Small intestine (tissue), 7 donors: ENCODE measurements at regions not wholly inside any gene's neighbourhood (a gene's known extent, or its start where the extent isn't known, plus 50 kb on each side); places are given as distances from the start of the nearest gene placed in this dataset.

Experiments used
- DNase-seq, 2 donors: peaks; one replicate each; pipeline versions ENCODE4 v3.0.0 to v3.0.0-alpha.2; 2013
- FAIRE-seq: peaks from 2 replicates; lab custom pipeline; 2012; peaks lifted over from hg19 to GRCh38; lab: Jason Lieb, UNC
- H3K27ac ChIP-seq, 3 donors: one replicate each; pipeline ENCODE4 v1.5.1; 2013; ENCODE audit warnings: low read length in 2 of 3, mild to moderate bottlenecking in 2 of 3, control low read depth in 1 of 3, inconsistent platforms in 1 of 3, low read depth in 1 of 3, moderate library complexity in 1 of 3
- H3K27me3 ChIP-seq, 3 donors: one replicate each; pipeline ENCODE4 v1.6.1; 2013; ENCODE audit warnings: low read length in 3 of 3, inconsistent platforms in 1 of 3; ENCODE audit not compliant: control insufficient read depth in 3 of 3, insufficient read depth in 3 of 3
- H3K36me3 ChIP-seq, 3 donors: one replicate each; pipeline ENCODE4 v1.6.1; 2013; ENCODE audit warnings: low read length in 3 of 3, inconsistent platforms in 1 of 3, low read depth in 1 of 3, mild to moderate bottlenecking in 1 of 3, moderate library complexity in 1 of 3; ENCODE audit not compliant: control insufficient read depth in 3 of 3, insufficient read depth in 2 of 3
- H3K4me1 ChIP-seq, 3 donors: one replicate each; pipeline ENCODE4 v1.6.1; 2013; ENCODE audit warnings: low read length in 2 of 3, inconsistent platforms in 1 of 3, low read depth in 1 of 3, mild to moderate bottlenecking in 1 of 3, moderate library complexity in 1 of 3; ENCODE audit not compliant: control insufficient read depth in 3 of 3, insufficient read depth in 2 of 3
- H3K4me3 ChIP-seq, 3 donors: one replicate each; pipeline ENCODE4 v1.5.1; 2013; ENCODE audit warnings: low read length in 3 of 3, control low read depth in 1 of 3, inconsistent platforms in 1 of 3, low read depth in 1 of 3, mild to moderate bottlenecking in 1 of 3, moderate library complexity in 1 of 3
- H3K9me3 ChIP-seq, 2 donors: one replicate each; pipeline ENCODE4 v1.6.1; 2013; ENCODE audit warnings: low read depth in 1 of 2, low read length in 1 of 2; ENCODE audit not compliant: control insufficient read depth in 2 of 2, insufficient read depth in 1 of 2
- WGBS, 3 donors: extraction: QIAGEN DNeasy Blood & Tissue Kit; methylation state at CpG; one replicate each; pipeline ENCODE4 v1.1.7; 2013; 5-methylcytosine and 5-hydroxymethylcytosine counted together
- donor health status: healthy with polysubstance abuse.
- donor health status: control.
- donor health status: control.
- donor health status: Bipolar disorder and iron deficiency.
- donor health status: healthy.

DNA sequence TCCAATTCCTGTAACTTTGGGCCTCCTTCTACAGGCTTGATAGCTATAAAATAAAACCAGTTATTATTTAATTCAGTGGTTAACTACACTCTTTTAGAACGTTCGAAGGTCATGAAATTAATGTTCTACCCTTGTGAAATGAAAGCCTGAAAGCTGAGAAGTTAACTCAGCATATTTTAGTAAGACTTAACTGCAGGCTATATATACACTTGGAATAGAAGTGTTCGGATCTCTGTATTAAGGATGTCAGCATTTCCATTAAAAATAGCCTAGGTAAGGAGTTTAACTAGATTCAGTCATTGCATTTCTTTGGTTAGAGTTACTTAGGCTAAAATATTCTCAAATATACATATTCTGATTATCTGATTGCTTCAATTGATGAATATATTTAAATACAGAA, 229.2 kb downstream of the MRPS30 start:
- H3K27me3 ChIP-seq, result no peaks in the 10 kb centered on the region
- H3K36me3 ChIP-seq, result no peaks in the 10 kb centered on the region
- FAIRE-seq (no peak), DNase-seq (no peak)
- no peak overlapping the region for H3K4me3 ChIP-seq
- WGBS, 3 donors, result 59 to 73% (median 66%) methylated on average over 3 of the region's 3 CpGs
- H3K9me3 ChIP-seq, result no peaks in the 10 kb centered on the region
- no peaks in the 10 kb centered on the region for H3K4me1 ChIP-seq
- H3K27ac ChIP-seq, result no peak overlapping the region

DNA sequence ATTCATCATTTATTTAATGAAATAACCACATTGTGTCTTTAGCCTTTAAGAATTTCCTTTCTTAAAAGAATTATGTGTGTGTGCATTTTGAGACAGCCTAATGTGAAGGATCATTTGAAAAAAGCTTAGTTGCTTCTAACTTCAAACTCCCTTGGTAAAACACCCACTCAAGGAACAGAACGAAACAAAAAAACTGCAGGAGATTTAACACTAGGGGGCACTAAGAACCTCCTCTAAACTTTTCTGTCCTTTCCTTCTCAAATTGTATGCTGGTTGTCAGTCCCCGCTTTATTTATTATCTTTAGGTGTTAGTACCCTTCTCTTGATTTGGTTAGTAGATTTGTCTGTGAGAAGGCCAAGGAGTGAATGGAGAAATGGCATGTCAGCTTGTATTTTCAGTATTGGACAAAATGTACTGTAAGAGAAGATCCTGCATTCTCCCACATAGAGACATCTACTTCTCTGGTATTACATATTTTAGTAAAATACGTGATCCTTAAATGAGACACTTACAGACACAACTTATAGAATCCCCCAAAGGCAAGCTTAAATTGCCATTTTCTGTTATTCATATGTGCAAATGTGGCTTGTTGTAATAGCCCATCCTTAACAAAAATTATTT, 229.7 kb downstream of the MRPS30 start:
- H3K36me3 ChIP-seq, result no peaks in the 10 kb centered on the region
- no peaks in the 10 kb centered on the region for H3K9me3 ChIP-seq
- no peaks in the 10 kb centered on the region for H3K27me3 ChIP-seq
- no peaks in the 10 kb centered on the region for H3K4me1 ChIP-seq
- WGBS, 3 donors, result 31 to 32% (median 31%) methylated on average over 3 of the region's 3 CpGs
- no peak overlapping the region for H3K27ac ChIP-seq
- H3K4me3 ChIP-seq, result no peak overlapping the region
- DNase-seq (peak; percentile 20 to 50), FAIRE-seq (no peak)

DNA sequence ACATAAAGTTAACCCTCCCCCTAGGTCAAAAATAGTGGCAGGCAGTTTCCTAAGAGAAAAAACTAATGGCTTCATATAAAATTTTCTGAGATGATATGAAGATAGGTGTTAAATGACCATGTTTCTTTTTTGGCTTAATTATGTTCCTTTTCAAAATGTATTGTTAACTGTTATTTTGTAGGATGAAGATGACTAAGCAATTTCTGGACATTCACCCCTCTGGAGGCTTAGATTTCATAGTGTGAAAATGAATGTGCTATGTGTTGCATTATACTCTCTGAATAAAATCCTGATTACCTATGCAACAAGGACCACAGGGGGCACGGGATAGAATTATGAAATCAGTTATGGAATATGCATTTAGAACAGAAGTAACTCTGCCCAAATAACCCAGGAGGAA, 233.5 kb downstream of the MRPS30 start:
- no peak overlapping the region for H3K4me3 ChIP-seq
- no peak overlapping the region for H3K27ac ChIP-seq
- FAIRE-seq, result no peak
- no peak for DNase-seq
- H3K27me3 ChIP-seq, result no peaks in the 10 kb centered on the region
- WGBS, 3 donors, result 51 to 78% (median 68%) methylated on average over 1 of the region's 1 CpG
- no peaks in the 10 kb centered on the region for H3K36me3 ChIP-seq
- H3K9me3 ChIP-seq, result no peaks in the 10 kb centered on the region
- H3K4me1 ChIP-seq, result no peaks in the 10 kb centered on the region

DNA sequence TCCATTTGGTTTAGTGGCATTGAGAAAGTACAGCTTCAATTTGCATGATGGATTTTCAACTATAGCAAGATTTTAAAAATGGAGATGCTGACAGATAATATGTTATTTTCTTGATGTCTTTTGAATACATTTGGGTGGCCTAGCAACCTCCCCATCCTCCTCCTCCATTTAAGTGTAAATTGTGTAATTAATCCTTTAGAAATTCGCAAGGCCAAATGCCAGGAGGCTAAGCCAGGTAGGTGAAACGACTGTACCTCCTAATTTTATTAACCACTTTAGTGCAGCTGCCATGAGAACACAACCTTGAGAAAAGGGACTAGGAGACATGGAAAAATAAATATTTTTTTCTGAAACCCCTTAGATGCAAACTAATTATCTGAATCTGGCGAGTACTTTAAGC, 248.8 kb downstream of the MRPS30 start:
- H3K4me3 ChIP-seq, result no peak overlapping the region
- H3K36me3 ChIP-seq, result no peaks in the 10 kb centered on the region
- no peaks in the 10 kb centered on the region for H3K9me3 ChIP-seq
- no peaks in the 10 kb centered on the region for H3K4me1 ChIP-seq
- WGBS, 3 donors, result 46 to 65% (median 54%) methylated on average over 3 of the region's 3 CpGs
- DNase-seq (no peak), FAIRE-seq (no peak)
- H3K27ac ChIP-seq, result no peak overlapping the region
- H3K27me3 ChIP-seq, result no peaks in the 10 kb centered on the region

DNA sequence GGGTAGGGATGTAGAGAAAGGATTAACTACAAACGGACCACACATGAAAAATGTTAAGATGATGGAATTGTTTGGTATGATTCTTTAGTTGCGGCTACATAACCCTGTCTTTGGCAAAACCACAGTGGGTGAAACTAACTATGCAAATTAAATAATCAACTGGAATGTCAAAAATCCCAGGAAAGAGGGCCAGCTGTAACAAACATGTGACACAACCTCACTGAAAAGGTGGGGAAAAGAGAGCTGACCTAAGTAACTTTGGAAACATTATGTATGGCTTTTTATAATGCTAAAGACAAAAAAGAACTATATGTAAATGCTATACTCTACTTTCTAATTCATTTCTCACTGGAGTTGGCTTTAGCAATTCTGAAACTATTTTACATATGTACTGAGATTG, 252.0 kb downstream of the MRPS30 start:
- Histone ChIP-seq H3K27me3 (no peaks in the 10 kb centered on the region), H3K27ac (no peak overlapping the region), H3K9me3 (no peaks in the 10 kb centered on the region), H3K4me1 (no peaks in the 10 kb centered on the region), H3K36me3 (no peaks in the 10 kb centered on the region), H3K4me3 (no peak overlapping the region)
- no peak for FAIRE-seq
- no peak for DNase-seq
- WGBS, 3 donors, result 66 to 68% (median 68%) methylated on average over 2 of the region's 2 CpGs

DNA sequence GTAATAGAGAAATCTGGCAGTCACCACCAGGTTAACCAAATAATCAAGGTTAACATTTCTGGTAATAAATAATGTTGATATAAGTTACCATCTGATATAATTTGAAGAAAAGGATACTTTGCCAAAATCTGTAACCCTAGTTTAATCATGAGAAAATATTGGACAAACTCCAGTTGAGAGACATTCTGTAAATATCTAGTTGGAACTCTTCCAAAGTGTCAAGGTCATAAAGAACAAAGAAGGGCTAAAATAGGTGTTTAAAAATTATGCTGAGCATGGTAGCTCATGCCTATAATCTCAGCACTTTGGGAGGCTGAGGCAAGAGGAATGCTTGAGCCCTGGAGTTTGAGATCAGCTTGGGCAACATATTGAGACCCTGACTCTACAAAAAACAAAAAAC, 253.3 kb downstream of the MRPS30 start:
- Histone ChIP-seq H3K27me3 (no peaks in the 10 kb centered on the region), H3K27ac (no peak overlapping the region), H3K36me3 (no peaks in the 10 kb centered on the region), H3K4me3 (no peak overlapping the region), H3K4me1 (no peaks in the 10 kb centered on the region), H3K9me3 (no peaks in the 10 kb centered on the region)
- DNase-seq (no peak), FAIRE-seq (no peak)

DNA sequence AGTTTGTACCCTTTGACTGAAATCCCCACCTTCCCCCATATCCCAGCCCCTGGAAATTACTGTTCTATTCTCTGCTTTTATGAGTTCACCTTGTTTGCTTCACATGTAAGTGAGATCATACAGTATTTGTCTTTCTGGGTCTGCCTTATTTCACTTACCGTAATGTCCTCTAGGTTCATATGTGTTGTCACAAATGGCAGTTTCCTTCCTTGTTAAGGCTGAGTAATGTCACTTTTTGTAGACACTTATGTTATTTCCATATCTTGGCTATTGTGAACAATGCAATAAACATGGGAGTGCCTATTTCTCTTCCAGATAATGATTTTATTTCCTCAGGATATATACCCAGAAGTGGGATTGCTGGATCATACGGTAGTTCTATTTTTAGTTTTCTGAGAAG, 272.3 kb downstream of the MRPS30 start:
- no peaks in the 10 kb centered on the region for H3K4me1 ChIP-seq
- H3K27ac ChIP-seq, result no peak overlapping the region
- no peaks in the 10 kb centered on the region for H3K27me3 ChIP-seq
- H3K4me3 ChIP-seq, result no peak overlapping the region
- WGBS, 3 donors, result 80 to 86% (median 83%) methylated on average over 2 of the region's 2 CpGs
- H3K9me3 ChIP-seq, result peaks cover 0 to 1% of the 10 kb centered on the region in 2 donors
- FAIRE-seq (no peak), DNase-seq (no peak)
- H3K36me3 ChIP-seq, result no peaks in the 10 kb centered on the region

DNA sequence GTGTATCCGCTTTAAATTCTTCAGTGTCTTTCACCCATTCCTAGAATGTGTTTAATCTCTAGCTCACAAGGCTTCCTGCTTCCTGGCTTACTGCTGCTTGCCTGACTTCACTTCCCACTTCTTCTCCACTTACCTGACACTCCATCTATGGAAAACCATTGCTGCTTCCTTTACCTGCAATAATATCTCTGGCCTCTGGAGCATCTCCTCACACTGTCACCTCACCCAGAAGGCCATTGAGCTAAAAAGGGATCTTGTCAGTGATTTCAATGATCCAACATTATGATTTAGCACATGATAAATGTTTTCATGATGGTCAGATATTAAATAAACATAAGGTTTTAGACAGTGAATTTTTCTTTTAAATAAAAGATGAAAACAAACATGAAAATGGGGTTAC, 281.1 kb downstream of the MRPS30 start:
- FAIRE-seq (no peak), DNase-seq (no peak)
- H3K9me3 ChIP-seq, result no peaks in the 10 kb centered on the region
- 76 to 90% (median 90%) methylated on average over 1 of the region's 1 CpG for WGBS, 3 donors
- H3K36me3 ChIP-seq, result no peaks in the 10 kb centered on the region
- no peaks in the 10 kb centered on the region for H3K4me1 ChIP-seq
- H3K27ac ChIP-seq, result no peak overlapping the region
- H3K27me3 ChIP-seq, result no peaks in the 10 kb centered on the region
- H3K4me3 ChIP-seq, result no peak overlapping the region

DNA sequence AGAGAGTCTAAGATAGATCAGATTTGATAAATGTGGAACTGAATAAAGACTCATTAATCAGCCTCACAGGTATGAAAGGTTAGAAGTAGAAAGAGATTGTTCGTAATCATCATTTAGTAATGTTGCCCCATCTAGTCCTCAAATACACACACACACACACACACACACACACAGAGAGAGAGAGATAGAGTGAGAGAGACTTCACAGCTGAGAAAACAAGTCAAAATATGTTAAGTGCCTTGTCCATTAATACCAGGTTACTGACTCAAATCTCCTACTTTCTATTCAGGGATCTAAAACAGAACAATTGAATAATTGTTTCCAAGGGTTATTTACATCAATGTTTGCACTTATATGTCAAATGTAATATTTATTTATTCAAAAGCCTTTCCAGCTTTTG, 284.6 kb downstream of the MRPS30 start:
- H3K4me3 ChIP-seq, result no peak overlapping the region
- no peak overlapping the region for H3K27ac ChIP-seq
- no peaks in the 10 kb centered on the region for H3K4me1 ChIP-seq
- DNase-seq, result no peak
- no peak for FAIRE-seq
- H3K27me3 ChIP-seq, result no peaks in the 10 kb centered on the region
- H3K9me3 ChIP-seq, result no peaks in the 10 kb centered on the region
- H3K36me3 ChIP-seq, result no peaks in the 10 kb centered on the region
- WGBS, 3 donors, result 54 to 70% (median 69%) methylated on average over 1 of the region's 1 CpG
